ENCODE measurements at regions not wholly inside any gene's neighbourhood (a gene's known extent, or its start where the extent isn't known, plus 50 kb on each side); places are given as distances from the start of the nearest gene placed in this dataset.

DNA sequence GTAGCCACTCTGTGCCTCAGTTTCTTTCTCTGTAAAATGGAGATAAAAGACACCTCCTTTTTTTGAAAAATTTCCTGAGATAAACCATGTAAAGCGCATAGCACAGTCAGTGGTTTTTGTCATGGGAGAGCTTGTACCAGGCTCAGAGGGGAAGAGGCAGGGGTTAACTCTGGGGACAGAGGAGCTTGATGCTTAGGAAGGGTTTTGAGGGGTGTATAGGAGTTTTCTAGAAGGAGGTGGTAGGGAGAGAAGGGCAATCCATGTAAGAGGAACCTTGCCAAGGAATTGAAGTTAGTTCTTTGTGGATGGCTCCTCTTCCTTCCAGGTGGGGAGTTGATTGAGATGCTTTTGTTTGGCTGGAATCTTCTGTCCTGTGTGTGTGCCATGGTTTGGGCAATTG lies 131.9 kb upstream of the GSE1 start:
- TF ChIP-seq SMC3 (conservative IDR thresholded peaks at IDR 0.05; ENCODE audit: poor library complexity) = no peak
- no peak for TF ChIP-seq EZH2 (IDR thresholded peaks at IDR 0.05; ENCODE audit: borderline replicate concordance, insufficient read depth, low read length, poor library complexity, severe bottlenecking)
- TF ChIP-seq, protein P1, sequence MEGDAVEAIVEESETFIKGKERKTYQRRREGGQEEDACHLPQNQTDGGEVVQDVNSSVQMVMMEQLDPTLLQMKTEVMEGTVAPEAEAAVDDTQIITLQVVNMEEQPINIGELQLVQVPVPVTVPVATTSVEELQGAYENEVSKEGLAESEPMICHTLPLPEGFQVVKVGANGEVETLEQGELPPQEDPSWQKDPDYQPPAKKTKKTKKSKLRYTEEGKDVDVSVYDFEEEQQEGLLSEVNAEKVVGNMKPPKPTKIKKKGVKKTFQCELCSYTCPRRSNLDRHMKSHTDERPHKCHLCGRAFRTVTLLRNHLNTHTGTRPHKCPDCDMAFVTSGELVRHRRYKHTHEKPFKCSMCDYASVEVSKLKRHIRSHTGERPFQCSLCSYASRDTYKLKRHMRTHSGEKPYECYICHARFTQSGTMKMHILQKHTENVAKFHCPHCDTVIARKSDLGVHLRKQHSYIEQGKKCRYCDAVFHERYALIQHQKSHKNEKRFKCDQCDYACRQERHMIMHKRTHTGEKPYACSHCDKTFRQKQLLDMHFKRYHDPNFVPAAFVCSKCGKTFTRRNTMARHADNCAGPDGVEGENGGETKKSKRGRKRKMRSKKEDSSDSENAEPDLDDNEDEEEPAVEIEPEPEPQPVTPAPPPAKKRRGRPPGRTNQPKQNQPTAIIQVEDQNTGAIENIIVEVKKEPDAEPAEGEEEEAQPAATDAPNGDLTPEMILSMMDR (IDR thresholded peaks at IDR 0.05; ENCODE audit: poor library complexity, severe bottlenecking) = no peak
- no peak for TF ChIP-seq TAF1 (IDR thresholded peaks at IDR 0.05; ENCODE audit: low read depth)
- TF ChIP-seq MXI1 (conservative IDR thresholded peaks at IDR 0.05; ENCODE audit: poor library complexity, severe bottlenecking) = no peak
- TF ChIP-seq EP300 (conservative IDR thresholded peaks at IDR 0.05; ENCODE audit: poor library complexity, severe bottlenecking) = no peak
- no peak for TF ChIP-seq POLR2AphosphoS5 (IDR thresholded peaks at IDR 0.05)
- TF ChIP-seq, protein P2, sequence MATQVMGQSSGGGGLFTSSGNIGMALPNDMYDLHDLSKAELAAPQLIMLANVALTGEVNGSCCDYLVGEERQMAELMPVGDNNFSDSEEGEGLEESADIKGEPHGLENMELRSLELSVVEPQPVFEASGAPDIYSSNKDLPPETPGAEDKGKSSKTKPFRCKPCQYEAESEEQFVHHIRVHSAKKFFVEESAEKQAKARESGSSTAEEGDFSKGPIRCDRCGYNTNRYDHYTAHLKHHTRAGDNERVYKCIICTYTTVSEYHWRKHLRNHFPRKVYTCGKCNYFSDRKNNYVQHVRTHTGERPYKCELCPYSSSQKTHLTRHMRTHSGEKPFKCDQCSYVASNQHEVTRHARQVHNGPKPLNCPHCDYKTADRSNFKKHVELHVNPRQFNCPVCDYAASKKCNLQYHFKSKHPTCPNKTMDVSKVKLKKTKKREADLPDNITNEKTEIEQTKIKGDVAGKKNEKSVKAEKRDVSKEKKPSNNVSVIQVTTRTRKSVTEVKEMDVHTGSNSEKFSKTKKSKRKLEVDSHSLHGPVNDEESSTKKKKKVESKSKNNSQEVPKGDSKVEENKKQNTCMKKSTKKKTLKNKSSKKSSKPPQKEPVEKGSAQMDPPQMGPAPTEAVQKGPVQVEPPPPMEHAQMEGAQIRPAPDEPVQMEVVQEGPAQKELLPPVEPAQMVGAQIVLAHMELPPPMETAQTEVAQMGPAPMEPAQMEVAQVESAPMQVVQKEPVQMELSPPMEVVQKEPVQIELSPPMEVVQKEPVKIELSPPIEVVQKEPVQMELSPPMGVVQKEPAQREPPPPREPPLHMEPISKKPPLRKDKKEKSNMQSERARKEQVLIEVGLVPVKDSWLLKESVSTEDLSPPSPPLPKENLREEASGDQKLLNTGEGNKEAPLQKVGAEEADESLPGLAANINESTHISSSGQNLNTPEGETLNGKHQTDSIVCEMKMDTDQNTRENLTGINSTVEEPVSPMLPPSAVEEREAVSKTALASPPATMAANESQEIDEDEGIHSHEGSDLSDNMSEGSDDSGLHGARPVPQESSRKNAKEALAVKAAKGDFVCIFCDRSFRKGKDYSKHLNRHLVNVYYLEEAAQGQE (IDR thresholded peaks at IDR 0.05; ENCODE audit: borderline replicate concordance) = no peak
- TF ChIP-seq RAD21 (conservative IDR thresholded peaks at IDR 0.05) = no peak
